ENCODE measurements at regions not wholly inside any gene's neighbourhood (a gene's known extent, or its start where the extent isn't known, plus 50 kb on each side); places are given as distances from the start of the nearest gene placed in this dataset.
"Not testable (repeated sequence)": the region's sequence is repeated elsewhere in the genome, so short reads cannot be mapped to it uniquely, and the experiment has no call there.

DNA sequence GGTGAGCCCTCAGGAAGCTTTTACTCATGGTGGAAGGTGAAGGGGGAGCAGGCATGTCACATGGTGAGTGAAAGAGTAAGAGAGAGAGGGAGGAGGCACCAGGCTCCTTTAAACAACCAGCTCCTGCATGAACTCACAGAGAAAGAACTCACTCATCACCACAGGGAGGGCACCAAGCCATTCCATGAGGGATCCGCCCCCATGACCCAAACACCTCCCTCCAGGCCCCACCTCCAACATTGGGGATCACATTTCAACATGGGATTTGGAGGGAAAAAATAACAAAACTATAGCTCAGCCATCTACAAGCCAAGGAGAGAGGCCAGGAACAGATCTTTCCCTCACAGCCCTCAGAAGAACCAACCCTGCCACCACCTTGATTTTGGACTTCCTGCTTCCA is 153.9 kb downstream of the GOLGA8K start:
- H3K4me3 Mint-ChIP-seq; H3K27me3 Mint-ChIP-seq; DNase-seq; POLR2A ChIA-PET; H3K36me3 Mint-ChIP-seq; CTCF ChIA-PET; intact Hi-C loops (cut with micrococcal nuclease); H3K9me3 Mint-ChIP-seq; H3K27ac Mint-ChIP-seq; H3K4me1 Mint-ChIP-seq (ENCODE audit: low read depth): not testable (repeated sequence)

DNA sequence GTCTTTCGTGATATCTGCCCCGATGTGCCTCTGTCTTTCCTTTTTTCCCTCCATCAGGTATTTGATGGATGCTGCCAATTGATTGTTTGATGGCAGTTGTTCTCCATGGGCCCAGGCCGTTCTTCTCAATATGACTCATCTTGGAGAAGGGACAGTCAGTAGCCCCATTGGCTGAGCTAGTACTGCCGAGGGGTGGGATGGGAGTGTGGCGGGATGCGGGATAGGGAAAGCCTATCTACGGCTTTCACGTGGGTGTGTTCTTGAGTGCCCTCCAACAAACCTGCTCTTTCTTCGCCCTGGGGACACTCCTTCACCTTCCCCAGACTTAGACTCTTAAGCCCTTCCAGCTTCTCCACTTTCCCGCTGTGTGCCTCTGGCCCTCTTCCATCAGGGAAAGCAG is 159.4 kb downstream of the GOLGA8K start:
- H3K27me3 Mint-ChIP-seq; CTCF ChIA-PET; H3K4me3 Mint-ChIP-seq; H3K27ac Mint-ChIP-seq; intact Hi-C loops (cut with micrococcal nuclease); DNase-seq; H3K9me3 Mint-ChIP-seq; H3K36me3 Mint-ChIP-seq; POLR2A ChIA-PET; H3K4me1 Mint-ChIP-seq (ENCODE audit: low read depth): not testable (repeated sequence)

DNA sequence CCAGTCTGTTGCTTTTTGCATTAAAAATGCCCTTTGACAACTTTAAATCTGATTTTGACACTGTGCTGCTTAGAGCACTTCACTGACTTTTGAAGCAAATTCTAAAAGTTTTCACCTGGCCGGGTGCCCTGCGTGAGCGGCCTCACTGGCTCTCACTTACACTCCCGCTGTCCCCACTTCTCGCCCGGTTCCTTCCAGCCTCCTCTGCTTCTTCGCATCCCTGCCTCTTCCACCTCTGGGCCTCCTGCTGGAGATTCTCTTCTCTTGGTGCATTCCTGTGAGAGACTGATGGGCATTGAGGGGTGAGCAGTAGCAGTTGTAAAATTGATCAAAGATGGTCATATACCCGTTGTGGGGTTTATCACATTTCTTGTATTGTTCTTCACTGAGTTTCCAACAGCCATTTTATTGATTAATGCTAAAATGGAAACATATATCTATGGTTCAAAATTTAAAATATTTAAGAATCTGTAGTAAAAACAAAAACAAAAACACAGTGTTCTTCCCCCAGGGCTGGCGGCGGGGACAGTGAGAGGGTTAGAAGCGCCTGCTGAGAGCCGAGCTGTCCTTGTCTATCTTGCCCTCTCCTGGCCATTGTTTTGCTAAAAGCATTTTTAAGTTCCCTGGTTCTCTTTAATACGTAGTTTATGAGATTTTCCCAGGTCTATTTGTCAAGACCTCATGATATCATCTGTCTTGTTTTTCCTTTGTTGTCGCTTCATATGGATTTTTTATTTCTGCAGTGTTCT is 160.1 kb downstream of the GOLGA8K start:
- H3K27ac Mint-ChIP-seq; CTCF ChIA-PET; H3K9me3 Mint-ChIP-seq; DNase-seq; H3K4me3 Mint-ChIP-seq; intact Hi-C loops (cut with micrococcal nuclease); POLR2A ChIA-PET; H3K27me3 Mint-ChIP-seq; H3K36me3 Mint-ChIP-seq; H3K4me1 Mint-ChIP-seq (ENCODE audit: low read depth): not testable (repeated sequence)

DNA sequence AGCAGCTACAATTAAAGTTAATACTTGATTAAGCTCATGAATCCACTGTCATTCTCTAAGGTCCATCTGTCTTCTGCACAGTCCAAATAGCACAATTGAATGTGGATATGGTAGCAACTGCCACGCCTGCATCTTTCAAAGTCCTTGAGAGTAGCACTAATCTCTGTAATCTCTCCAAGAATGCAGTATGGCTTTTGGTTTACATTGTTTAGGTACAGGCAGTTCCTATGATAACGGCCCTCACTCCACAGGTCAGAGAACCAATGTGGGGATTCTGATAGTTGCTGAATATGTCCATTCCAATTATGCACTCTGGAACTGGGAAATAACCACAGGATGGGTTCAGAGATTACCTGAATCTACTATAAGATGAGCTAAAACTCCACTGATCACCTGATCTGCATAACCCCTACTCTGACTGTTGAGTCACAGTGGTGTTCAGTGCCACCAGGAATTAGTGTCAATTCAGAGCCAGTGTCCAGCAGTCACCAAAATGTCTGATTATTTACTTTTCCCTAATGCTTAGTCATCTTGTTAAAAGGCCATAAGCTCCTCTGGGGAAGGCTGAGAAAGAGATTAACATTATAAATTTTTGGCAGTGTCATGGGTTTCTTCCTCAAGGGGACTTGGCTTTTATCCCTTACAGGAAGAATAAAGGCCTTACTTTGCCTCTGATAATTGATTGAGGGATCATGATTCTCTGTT is 175.5 kb downstream of the GOLGA8K start:
- H3K27me3 Mint-ChIP-seq; intact Hi-C loops (cut with micrococcal nuclease); H3K4me1 Mint-ChIP-seq (ENCODE audit: low read depth); CTCF ChIA-PET; H3K36me3 Mint-ChIP-seq; DNase-seq; H3K27ac Mint-ChIP-seq; POLR2A ChIA-PET; H3K9me3 Mint-ChIP-seq; H3K4me3 Mint-ChIP-seq: not testable (repeated sequence)

DNA sequence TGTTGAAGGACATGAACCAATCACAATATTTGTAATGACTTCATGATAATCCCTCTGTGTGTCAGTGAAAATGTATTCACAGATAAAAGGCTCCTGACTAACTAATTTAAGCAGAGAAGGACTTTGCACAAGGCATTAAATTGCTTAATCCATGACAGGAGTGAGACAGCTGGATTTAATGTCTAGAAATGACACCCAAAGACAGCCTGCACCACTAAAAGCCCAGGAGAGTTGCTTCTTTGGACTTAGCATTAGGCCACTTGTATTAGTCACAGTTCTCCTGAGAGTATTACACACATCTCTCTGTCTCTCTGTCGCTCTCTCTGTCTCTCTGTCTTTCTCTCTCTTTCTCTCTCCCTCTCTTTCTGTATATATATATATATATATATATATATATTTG is 180.4 kb downstream of the GOLGA8K start:
- intact Hi-C loops (cut with micrococcal nuclease) = no loop called here
- peaks cover 4% of the 10 kb centered on the region for H3K27me3 Mint-ChIP-seq
- POLR2A ChIA-PET = no interaction called here

More for the DNA sequence above, 180.4 kb downstream of the GOLGA8K start:
- no peak overlapping the region for H3K4me3 Mint-ChIP-seq
- CTCF ChIA-PET = no interaction called here
- DNase-seq = no peak
- H3K9me3 Mint-ChIP-seq = peaks cover 21% of the 10 kb centered on the region
- no peaks in the 10 kb centered on the region for H3K4me1 Mint-ChIP-seq (ENCODE audit: low read depth)
- no peak overlapping the region for H3K27ac Mint-ChIP-seq
- H3K36me3 Mint-ChIP-seq = no peaks in the 10 kb centered on the region

All from activated CD4-positive, alpha-beta memory T cell treated with anti-CD3 and anti-CD28 coated beads for 36 hours (primary cell).